Testis (tissue), 2 donors: ENCODE measurements at regions not wholly inside any gene's neighbourhood (a gene's known extent, or its start where the extent isn't known, plus 50 kb on each side); places are given as distances from the start of the nearest gene placed in this dataset.

ENCODE experiments used
- DNase-seq: peaks from one replicate; pipeline ENCODE4 v3.0.0-alpha.2; 2019
- H3K27ac ChIP-seq, 2 donors: fragments of 200-600 bp; sonication (generic); one replicate each; pipeline ENCODE4 v1.5.1; 2019
- H3K27me3 ChIP-seq: fragments of 200-600 bp; sonication (generic); one replicate; pipeline ENCODE4 v1.5.1; 2019
- H3K36me3 ChIP-seq: fragments of 200-600 bp; sonication (generic); one replicate; pipeline ENCODE4 v1.5.1; 2017; ENCODE audit warnings: low read depth; ENCODE audit errors: missing control alignments
- H3K4me1 ChIP-seq: fragments of 200-600 bp; sonication (generic); one replicate; pipeline ENCODE4 v1.5.1; 2019
- H3K4me3 ChIP-seq, 2 donors: fragments of 200-600 bp; sonication (generic); one replicate each; pipeline ENCODE4 v1.5.1; 2017 to 2019
- H3K9me3 ChIP-seq: fragments of 200-600 bp; sonication (generic); one replicate; pipeline ENCODE4 v1.5.1; 2017
- POLR2A ChIP-seq: fragments of 450-650 bp; IDR thresholded peaks from one replicate; pipeline ENCODE4 v1.6.1; 2017; ENCODE audit warnings: antibody characterized with exemption, mild to moderate bottlenecking, moderate library complexity
- WGBS, 2 donors: methylation state at CpG; one replicate each; pipeline ENCODE4 v1.1.5; 2018; 5-methylcytosine and 5-hydroxymethylcytosine counted together
- intact Hi-C: fragments of 100-400 bp; cut with DNase I; formaldehyde crosslinking; loops from one replicate; pipeline ENCODE4 v1.15.1; 2023; ENCODE audit warnings: low total_unique reads
- TF ChIP-seq, protein P1 (sequence below), 3 experiments: fragments of 450-650 bp in 2 of 3; fragments of 200-600 bp in 1 of 3; sonication (generic) in 1 of 3; IDR thresholded peaks; one replicate each; pipeline ENCODE4 v1.5.1; 2016 to 2019; ENCODE audit warnings: antibody characterized with exemption in 3 of 3, mild to moderate bottlenecking in 2 of 3, moderate library complexity in 1 of 3

DNA sequence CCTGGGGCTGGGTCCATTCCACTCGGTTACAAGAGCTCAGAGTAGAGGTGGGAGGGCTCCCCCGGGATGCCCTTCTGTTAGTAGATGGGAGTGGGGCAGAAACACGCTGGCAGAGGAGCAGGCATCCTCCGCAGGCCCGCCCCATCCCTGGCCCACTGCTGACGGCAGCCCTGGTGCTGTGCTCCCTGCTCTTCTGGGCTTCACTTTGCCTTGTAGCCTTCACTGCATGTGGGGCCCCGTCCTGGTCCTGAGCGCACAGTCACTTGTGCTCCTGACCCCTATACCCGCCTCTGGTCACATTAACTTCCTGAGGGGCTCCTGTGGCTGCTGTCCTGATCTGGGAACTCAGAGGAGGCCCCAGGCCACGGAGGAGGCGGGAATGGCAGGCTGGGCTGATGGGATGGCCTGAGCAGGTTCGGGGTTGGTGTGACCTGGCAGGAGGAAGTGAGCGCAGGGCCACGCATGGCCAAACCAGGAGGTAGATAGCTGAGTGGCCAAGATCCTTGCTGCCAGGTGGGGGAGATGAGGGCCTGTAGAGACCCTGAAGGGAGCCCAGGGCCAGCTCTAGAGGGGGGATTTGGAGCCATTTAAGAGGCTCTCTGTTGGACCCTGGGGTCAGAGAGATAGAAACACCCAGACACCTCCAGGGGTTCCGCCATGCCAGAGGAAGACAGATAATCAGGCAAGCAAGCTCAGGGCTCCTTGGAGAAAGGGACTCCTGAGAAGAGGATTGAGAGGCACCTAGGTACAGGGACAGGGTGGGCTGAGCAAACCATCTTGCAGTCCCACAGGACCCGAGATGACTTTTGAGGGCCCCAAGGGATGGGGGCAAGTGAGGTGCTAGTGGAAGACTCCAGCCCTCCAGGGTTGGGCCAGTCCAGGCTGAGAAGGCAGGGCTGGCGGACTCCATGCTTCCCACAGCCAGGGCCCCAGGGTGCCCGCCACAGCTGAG is 92.2 kb upstream of the PRR23E start:
- TF ChIP-seq, protein P1, sequence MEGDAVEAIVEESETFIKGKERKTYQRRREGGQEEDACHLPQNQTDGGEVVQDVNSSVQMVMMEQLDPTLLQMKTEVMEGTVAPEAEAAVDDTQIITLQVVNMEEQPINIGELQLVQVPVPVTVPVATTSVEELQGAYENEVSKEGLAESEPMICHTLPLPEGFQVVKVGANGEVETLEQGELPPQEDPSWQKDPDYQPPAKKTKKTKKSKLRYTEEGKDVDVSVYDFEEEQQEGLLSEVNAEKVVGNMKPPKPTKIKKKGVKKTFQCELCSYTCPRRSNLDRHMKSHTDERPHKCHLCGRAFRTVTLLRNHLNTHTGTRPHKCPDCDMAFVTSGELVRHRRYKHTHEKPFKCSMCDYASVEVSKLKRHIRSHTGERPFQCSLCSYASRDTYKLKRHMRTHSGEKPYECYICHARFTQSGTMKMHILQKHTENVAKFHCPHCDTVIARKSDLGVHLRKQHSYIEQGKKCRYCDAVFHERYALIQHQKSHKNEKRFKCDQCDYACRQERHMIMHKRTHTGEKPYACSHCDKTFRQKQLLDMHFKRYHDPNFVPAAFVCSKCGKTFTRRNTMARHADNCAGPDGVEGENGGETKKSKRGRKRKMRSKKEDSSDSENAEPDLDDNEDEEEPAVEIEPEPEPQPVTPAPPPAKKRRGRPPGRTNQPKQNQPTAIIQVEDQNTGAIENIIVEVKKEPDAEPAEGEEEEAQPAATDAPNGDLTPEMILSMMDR (IDR thresholded peaks at IDR 0.05) = no peak
- TF ChIP-seq POLR2A = no peak
- no peak for DNase-seq
- H3K36me3 ChIP-seq = no peaks in the 10 kb centered on the region
- H3K27ac ChIP-seq = no peak overlapping the region
- 88 to 96% methylated on average over 18 of the region's 18 CpGs for WGBS, 2 donors
- intact Hi-C loops = no loop called here
- H3K9me3 ChIP-seq = no peaks in the 10 kb centered on the region
- H3K4me1 ChIP-seq = no peaks in the 10 kb centered on the region
- H3K4me3 ChIP-seq = no peak overlapping the region
- H3K27me3 ChIP-seq = no peaks in the 10 kb centered on the region

DNA sequence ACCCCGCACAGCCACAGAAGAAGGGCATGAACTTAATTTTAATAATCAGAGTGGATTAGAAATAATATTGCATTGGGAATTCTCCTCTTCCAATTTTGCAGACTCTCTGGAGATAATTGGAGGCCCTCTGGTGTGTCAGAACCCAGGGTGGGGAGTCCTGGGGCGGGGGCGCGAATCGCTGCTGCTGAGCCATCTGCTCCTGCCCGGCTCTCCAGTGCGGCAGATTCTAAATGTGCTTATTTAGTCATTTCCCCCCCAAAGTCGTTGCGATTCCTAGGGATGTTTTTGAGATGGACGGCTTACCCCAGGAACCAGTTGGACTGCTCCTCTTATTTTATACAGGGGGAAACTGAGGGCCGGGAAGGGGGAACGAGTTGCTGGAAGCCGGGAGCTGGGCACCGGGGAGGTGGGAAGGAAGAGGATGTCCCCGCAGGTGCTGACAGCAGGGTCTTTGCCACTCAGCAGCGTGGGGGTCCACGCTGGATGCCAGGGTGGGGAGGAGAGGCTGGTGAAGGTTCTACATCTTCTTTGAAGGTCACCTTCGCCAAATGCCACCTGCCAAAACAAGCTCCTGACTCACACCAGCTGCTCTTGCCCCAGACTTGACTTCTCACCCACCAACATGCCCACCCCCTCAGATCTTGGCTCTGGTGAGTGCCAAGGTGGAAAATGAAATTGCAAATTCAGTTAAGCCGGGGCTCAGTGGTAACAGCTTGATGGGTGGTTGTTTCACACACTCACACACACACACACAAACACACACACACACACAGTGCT is 91.3 kb upstream of the PRR23E start:
- H3K27ac ChIP-seq = no peak overlapping the region

DNA sequence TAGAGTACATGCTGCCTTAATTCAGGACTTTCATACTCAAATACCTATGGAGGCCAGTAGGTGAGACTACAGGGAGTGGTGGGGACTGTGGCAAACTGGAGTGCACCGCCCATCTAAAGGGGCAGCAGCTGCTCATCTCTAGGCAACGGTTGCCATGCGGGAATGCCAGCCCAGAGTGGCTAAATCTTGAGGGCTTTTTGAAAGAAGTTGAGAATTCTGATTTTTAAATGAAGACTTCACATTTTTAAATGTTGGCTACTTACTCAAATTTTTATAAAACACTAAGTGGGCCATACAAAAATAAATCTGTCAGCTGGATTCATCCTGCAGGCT is 90.8 kb upstream of the PRR23E start:
- Histone ChIP-seq H3K9me3 (no peaks in the 10 kb centered on the region), H3K4me1 (no peaks in the 10 kb centered on the region), H3K4me3 (no peak overlapping the region), H3K27me3 (no peaks in the 10 kb centered on the region), H3K36me3 (no peaks in the 10 kb centered on the region), H3K27ac (no peak overlapping the region)
- no peak for DNase-seq
- WGBS, 2 donors = 86 to 93% methylated on average over 3 of the region's 3 CpGs
- intact Hi-C loops = no loop called here
- TF ChIP-seq POLR2A = no peak
- TF ChIP-seq, protein P1 (IDR thresholded peaks at IDR 0.05) = no peak

More for the DNA sequence above, 91.3 kb upstream of the PRR23E start:
- H3K27me3 ChIP-seq = no peaks in the 10 kb centered on the region
- WGBS, 2 donors = 88 to 90% methylated on average over 19 of the region's 19 CpGs
- no peak for DNase-seq
- no peak overlapping the region for H3K4me3 ChIP-seq
- intact Hi-C loops = no loop called here
- no peaks in the 10 kb centered on the region for H3K36me3 ChIP-seq
- no peak for TF ChIP-seq POLR2A
- TF ChIP-seq, protein P1 (IDR thresholded peaks at IDR 0.05) = no peak
- H3K9me3 ChIP-seq = no peaks in the 10 kb centered on the region
- no peaks in the 10 kb centered on the region for H3K4me1 ChIP-seq

DNA sequence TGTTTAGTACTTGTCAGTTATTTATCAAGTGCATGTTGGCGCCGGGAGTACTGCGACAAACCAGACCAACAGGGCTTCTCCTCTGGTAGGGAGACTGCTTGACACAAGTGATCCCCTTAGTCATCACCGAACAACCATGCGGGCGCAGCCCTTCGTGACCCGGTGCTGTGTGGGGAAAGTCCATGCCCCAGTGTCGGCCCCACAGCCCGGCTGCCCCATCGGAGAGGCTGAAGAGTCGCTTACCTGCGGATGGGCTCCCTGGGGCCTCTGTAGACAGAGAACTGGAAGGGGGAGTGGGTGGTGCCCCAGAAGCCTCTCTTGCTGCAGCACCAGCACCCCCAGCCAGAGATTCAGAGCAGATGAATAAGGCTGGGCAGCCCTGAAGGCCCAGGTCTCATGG is 90.3 kb upstream of the PRR23E start:
- TF ChIP-seq, protein P1 (IDR thresholded peaks at IDR 0.05) = no peak
- no peak for TF ChIP-seq POLR2A
- 90 to 92% methylated on average over 3 to 13 of the region's 13 CpGs for WGBS, 2 donors
- no peak overlapping the region for H3K4me3 ChIP-seq
- no peak for DNase-seq
- no peaks in the 10 kb centered on the region for H3K27me3 ChIP-seq
- no peaks in the 10 kb centered on the region for H3K4me1 ChIP-seq
- H3K36me3 ChIP-seq = no peaks in the 10 kb centered on the region
- intact Hi-C loops = no loop called here
- no peaks in the 10 kb centered on the region for H3K9me3 ChIP-seq
- no peak overlapping the region for H3K27ac ChIP-seq
